Stimulated activated CD8-positive, alpha-beta memory T cell treated with anti-CD3 and anti-CD28 coated beads, Interleukin-2, amount 100 ng/mL, for 1 hour (primary cell): ENCODE measurements at regions not wholly inside any gene's neighbourhood (a gene's known extent, or its start where the extent isn't known, plus 50 kb on each side); places are given as distances from the start of the nearest gene placed in this dataset.

ENCODE experiments used
- DNase-seq, 2 donors: peaks; one replicate each; pipeline ENCODE4 v3.0.0-alpha.2; 2020; ENCODE audit warnings: low read depth in 2 of 2

GRCh38 chr4:80124246-80125211, 51.5 kb upstream of the ANTXR2 start:
- no peak for DNase-seq
